ENCODE measurements at regions not wholly inside any gene's neighbourhood (a gene's known extent, or its start where the extent isn't known, plus 50 kb on each side); places are given as distances from the start of the nearest gene placed in this dataset.

GRCh38 chr13:92951273-92951890 is 275.2 kb upstream of the GPC6 start:
- H3K23ac ChIP-seq (ENCODE audit: low read depth, low read length): no peak overlapping the region
- CTCF ChIA-PET: no interaction called here
- H4K91ac ChIP-seq (ENCODE audit: insufficient read depth, low read depth, low read length): no peak overlapping the region
- no peak overlapping the region for H2BK20ac ChIP-seq (ENCODE audit: low read depth, low read length)
- no peak for DNase-seq
- no peak overlapping the region for H3K27ac ChIP-seq (ENCODE audit: insufficient read depth, low read length)
- H3K4ac ChIP-seq (ENCODE audit: low read depth, low read length): no peak overlapping the region
- H4K8ac ChIP-seq (ENCODE audit: low read depth in 2 of 2, low read length in 2 of 2): no peak overlapping the region
- H2AFZ ChIP-seq (replicated peaks; ENCODE audit: low read length, poor library complexity): no peak overlapping the region
- dilution Hi-C loops (cut with HindIII; ENCODE audit: low sequenced_read_pairs, unreplicated experiment) (no loop called here), in situ Hi-C loops (cut with MboI; ENCODE audit: low sequenced_read_pairs) (no loop called here), intact Hi-C loops (cut with micrococcal nuclease) (no loop called here)
- H4K20me1 ChIP-seq (ENCODE audit: insufficient read depth, low read length): no peaks in the 10 kb centered on the region
- H3K27me3 ChIP-seq (ENCODE audit: control insufficient read depth, insufficient read depth, low read length): no peaks in the 10 kb centered on the region
- H3K9me3 ChIP-seq (ENCODE audit: control insufficient read depth, insufficient read depth, low read length): no peaks in the 10 kb centered on the region
- H3K14ac ChIP-seq (replicated peaks; ENCODE audit: low read depth, low read length): no peak overlapping the region
- no peak overlapping the region for H2AK9ac ChIP-seq (replicated peaks; ENCODE audit: low read depth, low read length, poor library complexity)
- H2AK5ac ChIP-seq (ENCODE audit: low read depth, low read length): no peak overlapping the region
- BruUV-seq (replicated peaks): no TSS peak
- H3K18ac ChIP-seq (ENCODE audit: low read depth, low read length): no peak overlapping the region
- no peak overlapping the region for H3K9ac ChIP-seq (ENCODE audit: low read depth, low read length)
- H3K4me1 ChIP-seq (ENCODE audit: control insufficient read depth, insufficient read depth, low read length): no peaks in the 10 kb centered on the region
- no peaks in the 10 kb centered on the region for H3K9me1 ChIP-seq (ENCODE audit: insufficient read depth, low read length)
- H3K36me3 ChIP-seq (ENCODE audit: control insufficient read depth, insufficient read depth, low read length): no peaks in the 10 kb centered on the region
- no peak overlapping the region for H2BK15ac ChIP-seq (ENCODE audit: low read depth, low read length)
- WGBS, 2 experiments (ENCODE audit: extremely low coverage in 2 of 2, insufficient read length in 1 of 2): 40% methylated on average over 1 of the region's 7 CpGs; no CpG with 5 or more reads in 1 of the 2 experiments
- no peak overlapping the region for H2BK5ac ChIP-seq (ENCODE audit: low read depth, low read length, poor library complexity, severe bottlenecking)
- H3K4me3 ChIP-seq (ENCODE audit: insufficient read depth, low read depth, low read length): no peak overlapping the region
- no peak overlapping the region for H4K5ac ChIP-seq (ENCODE audit: low read depth, low read length)
- H3K4me2 ChIP-seq (ENCODE audit: low read depth, low read length): no peak overlapping the region
- ATAC-seq (ENCODE audit: low read depth): no peak
- H2BK120ac ChIP-seq (ENCODE audit: low read depth, low read length): no peak overlapping the region
- H3K56ac ChIP-seq (ENCODE audit: extremely low read depth, insufficient read depth, low read length): no peak overlapping the region
- no peaks in the 10 kb centered on the region for H3K79me1 ChIP-seq (ENCODE audit: low read depth in 1 of 2, low read length in 2 of 2)
- no peak for TF ChIP-seq POLR2A (IDR thresholded peaks at IDR 0.05; ENCODE audit: low read depth, low read length)
- no peak for TF ChIP-seq MXI1 (IDR thresholded peaks at IDR 0.05; ENCODE audit: borderline replicate concordance, low read depth, low read length)
- no peak for TF ChIP-seq RAD21 (IDR thresholded peaks at IDR 0.05; ENCODE audit: low read length)
- TF ChIP-seq CEBPB (IDR thresholded peaks at IDR 0.05; ENCODE audit: low read depth, low read length): no peak
- no peak for TF ChIP-seq FOS (IDR thresholded peaks at IDR 0.05; ENCODE audit: low read depth, low read length)
- no peak for TF ChIP-seq USF2 (IDR thresholded peaks at IDR 0.05; ENCODE audit: low read depth, low read length)
- TF ChIP-seq RFX5 (IDR thresholded peaks at IDR 0.05; ENCODE audit: low read depth, low read length): no peak
- TF ChIP-seq NFE2L2 (IDR thresholded peaks at IDR 0.05; ENCODE audit: low read depth, low read length): no peak
- POLR2A ChIA-PET (ENCODE audit: unreplicated experiment): no interaction called here
